Vagina (tissue), 2 donors: ENCODE measurements at regions not wholly inside any gene's neighbourhood (a gene's known extent, or its start where the extent isn't known, plus 50 kb on each side); places are given as distances from the start of the nearest gene placed in this dataset.

Source experiments
- DNase-seq, 2 donors: peaks; one replicate each; pipeline ENCODE4 v3.0.0-alpha.2; 2017; ENCODE audit errors: extremely low spot score in 2 of 2
- H3K27ac ChIP-seq: fragments of 200-600 bp; sonication (generic); one replicate; pipeline ENCODE4 v1.5.1; 2019
- H3K27me3 ChIP-seq: fragments of 200-600 bp; sonication (generic); one replicate; pipeline ENCODE4 v1.5.1; 2019
- H3K36me3 ChIP-seq, 2 donors: fragments of 200-600 bp; sonication (generic); one replicate each; pipeline ENCODE4 v1.5.1; 2017 to 2019
- H3K4me1 ChIP-seq: fragments of 200-600 bp; sonication (generic); one replicate; pipeline ENCODE4 v1.5.1; 2019
- H3K4me3 ChIP-seq, 2 donors: fragments of 200-600 bp; sonication (generic); 1 replicate in 1 of 2; 2 replicates in 1 of 2; pipeline ENCODE4 v1.5.1; 2016 to 2019
- H3K9me3 ChIP-seq: fragments of 200-600 bp; sonication (generic); one replicate; pipeline ENCODE4 v1.5.1; 2019
- CTCF ChIP-seq, 3 experiments: fragments of 450-650 bp in 2 of 3; fragments of 200-600 bp in 1 of 3; sonication (generic) in 1 of 3; IDR thresholded peaks; one replicate each; pipeline ENCODE4 v1.5.1; 2017 to 2019; ENCODE audit warnings: antibody characterized with exemption in 3 of 3, mild to moderate bottlenecking in 2 of 3, moderate library complexity in 2 of 3
- POLR2A ChIP-seq, 2 donors: fragments of 450-650 bp; IDR thresholded peaks; one replicate each; pipeline ENCODE4 v1.6.1; 2017; ENCODE audit warnings: antibody characterized with exemption in 2 of 2, mild to moderate bottlenecking in 2 of 2, moderate library complexity in 2 of 2
- POLR2AphosphoS5 ChIP-seq, 2 donors: sonication (generic); formaldehyde crosslinking; IDR thresholded peaks; one replicate each; pipeline ENCODE4 v1.9.0; 2017; ENCODE audit warnings: antibody characterized with exemption in 2 of 2, mild to moderate bottlenecking in 2 of 2, low read depth in 1 of 2; ENCODE audit not compliant: insufficient read depth in 1 of 2
- intact Hi-C: fragments of 100-400 bp; cut with DNase I; formaldehyde crosslinking; loops from one replicate; pipeline ENCODE4 v1.15.1; 2023

GRCh38 chr1:181284978-181285377, 196.5 kb downstream of the IER5 start:
- TF ChIP-seq POLR2A (IDR thresholded peaks at IDR 0.05) (no peak), CTCF (IDR thresholded peaks at IDR 0.05) (no peak)
- intact Hi-C loops: no loop called here
- Histone ChIP-seq H3K4me1 (no peaks in the 10 kb centered on the region), H3K4me3 (no peak overlapping the region), H3K27me3 (no peaks in the 10 kb centered on the region), H3K9me3 (no peaks in the 10 kb centered on the region), H3K36me3 (no peaks in the 10 kb centered on the region), H3K27ac (no peak overlapping the region)
- no peak for DNase-seq

- intact Hi-C loops: loop anchor here (2.0 kb wide), 1 partner anchor 36 kb away; no protein-coding TSS in a partner anchor
- H3K36me3 ChIP-seq: no peaks in the 10 kb centered on the region
- no peak overlapping the region for H3K27ac ChIP-seq
Observed at GRCh38 chr1:181295217-181295616, 188.1 kb upstream of the CACNA1E start.

GRCh38 chr1:181296180-181296579, 187.1 kb upstream of the CACNA1E start:
- no peaks in the 10 kb centered on the region for H3K4me1 ChIP-seq
- intact Hi-C loops: no loop called here
- H3K27ac ChIP-seq: no peak overlapping the region
- no peak overlapping the region for H3K4me3 ChIP-seq
- no peaks in the 10 kb centered on the region for H3K27me3 ChIP-seq
- H3K36me3 ChIP-seq: no peaks in the 10 kb centered on the region
- no peak for TF ChIP-seq POLR2AphosphoS5 (IDR thresholded peaks at IDR 0.05; ENCODE audit: insufficient read depth in 1 of 2, low read depth in 1 of 2)
- TF ChIP-seq POLR2A (IDR thresholded peaks at IDR 0.05): no peak
- TF ChIP-seq CTCF (IDR thresholded peaks at IDR 0.05): no peak
- no peak for DNase-seq
- no peaks in the 10 kb centered on the region for H3K9me3 ChIP-seq

More at GRCh38 chr1:181295217-181295616, 188.1 kb upstream of the CACNA1E start:
- TF ChIP-seq POLR2AphosphoS5 (IDR thresholded peaks at IDR 0.05; ENCODE audit: insufficient read depth in 1 of 2, low read depth in 1 of 2): no peak
- TF ChIP-seq POLR2A (IDR thresholded peaks at IDR 0.05): no peak
- TF ChIP-seq CTCF (IDR thresholded peaks at IDR 0.05): no peak
- Histone ChIP-seq H3K27me3 (no peaks in the 10 kb centered on the region), H3K4me3 (no peak overlapping the region), H3K4me1 (no peaks in the 10 kb centered on the region), H3K9me3 (no peaks in the 10 kb centered on the region)
- DNase-seq: no peak

- intact Hi-C loops: no loop called here
- H3K36me3 ChIP-seq: no peaks in the 10 kb centered on the region
- no peak overlapping the region for H3K4me3 ChIP-seq
- DNase-seq: no peak
- no peak overlapping the region for H3K27ac ChIP-seq
- no peaks in the 10 kb centered on the region for H3K9me3 ChIP-seq
- H3K4me1 ChIP-seq: no peaks in the 10 kb centered on the region
- no peaks in the 10 kb centered on the region for H3K27me3 ChIP-seq
- TF ChIP-seq CTCF (IDR thresholded peaks at IDR 0.05) (no peak), POLR2AphosphoS5 (IDR thresholded peaks at IDR 0.05; ENCODE audit: insufficient read depth in 1 of 2, low read depth in 1 of 2) (no peak), POLR2A (IDR thresholded peaks at IDR 0.05) (no peak)
Observed at GRCh38 chr1:181308098-181308497, 175.2 kb upstream of the CACNA1E start.

GRCh38 chr1:181310560-181310959, 172.8 kb upstream of the CACNA1E start:
- no peaks in the 10 kb centered on the region for H3K27me3 ChIP-seq
- no peak overlapping the region for H3K27ac ChIP-seq
- intact Hi-C loops: no loop called here

More at GRCh38 chr1:181310560-181310959, 172.8 kb upstream of the CACNA1E start:
- TF ChIP-seq CTCF (IDR thresholded peaks at IDR 0.05) (no peak), POLR2A (IDR thresholded peaks at IDR 0.05) (no peak), POLR2AphosphoS5 (IDR thresholded peaks at IDR 0.05; ENCODE audit: insufficient read depth in 1 of 2, low read depth in 1 of 2) (no peak)
- no peak for DNase-seq
- H3K4me3 ChIP-seq: no peak overlapping the region
- H3K4me1 ChIP-seq: no peaks in the 10 kb centered on the region
- H3K9me3 ChIP-seq: no peaks in the 10 kb centered on the region
- no peaks in the 10 kb centered on the region for H3K36me3 ChIP-seq
